SKM-1 (cell line): ENCODE measurements at regions not wholly inside any gene's neighbourhood (a gene's known extent, or its start where the extent isn't known, plus 50 kb on each side); places are given as distances from the start of the nearest gene placed in this dataset.

ENCODE experiments used
- DNase-seq: peaks from one replicate; lab custom pipeline; 2025; ENCODE audit not compliant: unreplicated experiment; lab: John Stamatoyannopoulos, UW

GRCh38 chr12:24175929-24176328 is 226.5 kb upstream of the SOX5 start:
- DNase-seq, result no peak

GRCh38 chr12:24175284-24175683 is 225.8 kb upstream of the SOX5 start:
- no peak for DNase-seq

GRCh38 chr12:24173067-24173466 is 223.6 kb upstream of the SOX5 start:
- no peak for DNase-seq

- no peak for DNase-seq
Measured at GRCh38 chr12:24172773-24173066, 223.2 kb upstream of the SOX5 start.

GRCh38 chr12:24172031-24172772 is 222.7 kb upstream of the SOX5 start:
- DNase-seq, result no peak

GRCh38 chr12:24155042-24155441 is 205.6 kb upstream of the SOX5 start:
- no peak for DNase-seq

GRCh38 chr12:24153079-24153478 is 203.6 kb upstream of the SOX5 start:
- no peak for DNase-seq

GRCh38 chr12:24152270-24152669 is 202.8 kb upstream of the SOX5 start:
- DNase-seq, result no peak

GRCh38 chr12:24143928-24144327 is 194.5 kb upstream of the SOX5 start:
- DNase-seq, result no peak

GRCh38 chr12:24139035-24139434 is 189.6 kb upstream of the SOX5 start:
- no peak for DNase-seq

- no peak for DNase-seq
Measured at GRCh38 chr12:24138041-24138440, 188.6 kb upstream of the SOX5 start.

GRCh38 chr12:24135158-24135850 is 185.8 kb upstream of the SOX5 start:
- DNase-seq, result no peak

GRCh38 chr12:24134092-24134491 is 184.6 kb upstream of the SOX5 start:
- DNase-seq, result no peak

GRCh38 chr12:24133384-24133783 is 183.9 kb upstream of the SOX5 start:
- DNase-seq, result no peak

- DNase-seq, result no peak
Measured at GRCh38 chr12:24127919-24128721, 178.7 kb upstream of the SOX5 start.

GRCh38 chr12:24125280-24125679 is 175.8 kb upstream of the SOX5 start:
- no peak for DNase-seq

- no peak for DNase-seq
Measured at GRCh38 chr12:24121911-24122310, 172.4 kb upstream of the SOX5 start.

GRCh38 chr12:24118668-24119067 is 169.2 kb upstream of the SOX5 start:
- no peak for DNase-seq

- DNase-seq, result no peak
Measured at GRCh38 chr12:24116548-24116947, 167.1 kb upstream of the SOX5 start.

- no peak for DNase-seq
Measured at GRCh38 chr12:24113701-24114100, 164.2 kb upstream of the SOX5 start.

GRCh38 chr12:24111616-24112015 is 162.1 kb upstream of the SOX5 start:
- DNase-seq, result no peak

- no peak for DNase-seq
Measured at GRCh38 chr12:24111086-24111485, 161.6 kb upstream of the SOX5 start.
